HG02571 (cell line): ENCODE measurements at regions not wholly inside any gene's neighbourhood (a gene's known extent, or its start where the extent isn't known, plus 50 kb on each side); places are given as distances from the start of the nearest gene placed in this dataset.
"Not testable (repeated sequence)": the region's sequence is repeated elsewhere in the genome, so short reads cannot be mapped to it uniquely, and the experiment has no call there.

Experiments
- ATAC-seq: cut with Tn5 transposase; IDR thresholded peaks from one replicate; pipeline ENCODE4 v1.9.1; 2021; ENCODE audit warnings: mild to moderate bottlenecking, moderate library complexity; ENCODE audit not compliant: unreplicated experiment

- no peak for ATAC-seq
Measured at GRCh38 chr5:143635146-143635752, 176.7 kb upstream of the HMHB1 start.

GRCh38 chr5:143634689-143635088 is 177.3 kb upstream of the HMHB1 start:
- no peak for ATAC-seq

- no peak for ATAC-seq
Measured at GRCh38 chr5:143629871-143630659, 181.9 kb upstream of the HMHB1 start.

GRCh38 chr5:143625048-143625447 is 186.9 kb upstream of the HMHB1 start:
- not testable (repeated sequence) for ATAC-seq

- no peak for ATAC-seq
Measured at GRCh38 chr5:143624465-143624864, 187.5 kb upstream of the HMHB1 start.

- ATAC-seq, result no peak
Measured at GRCh38 chr5:143619040-143619439, 192.9 kb upstream of the HMHB1 start.

- ATAC-seq, result no peak
Measured at GRCh38 chr5:143618141-143618540, 193.8 kb upstream of the HMHB1 start.

GRCh38 chr5:143614831-143615230 is 197.1 kb upstream of the HMHB1 start:
- no peak for ATAC-seq

- ATAC-seq, result no peak
Measured at GRCh38 chr5:143613329-143613728, 198.6 kb upstream of the HMHB1 start.

GRCh38 chr5:143610946-143611345 is 201.0 kb upstream of the HMHB1 start:
- ATAC-seq, result no peak

GRCh38 chr5:143606043-143606752 is 202.7 kb upstream of the NR3C1 start:
- no peak for ATAC-seq

GRCh38 chr5:143605403-143606005 is 202.0 kb upstream of the NR3C1 start:
- ATAC-seq, result no peak

GRCh38 chr5:143601917-143602333 is 198.4 kb upstream of the NR3C1 start:
- ATAC-seq, result no peak

- ATAC-seq, result no peak
Measured at GRCh38 chr5:143601357-143601756, 197.9 kb upstream of the NR3C1 start.

- ATAC-seq, result no peak
Measured at GRCh38 chr5:143600396-143601075, 197.1 kb upstream of the NR3C1 start.

- ATAC-seq, result no peak
Measured at GRCh38 chr5:143599474-143599873, 196.0 kb upstream of the NR3C1 start.

GRCh38 chr5:143596824-143597223 is 193.3 kb upstream of the NR3C1 start:
- ATAC-seq, result no peak

GRCh38 chr5:143594902-143595818 is 191.7 kb upstream of the NR3C1 start:
- ATAC-seq, result no peak

- ATAC-seq, result peak; percentile 49
Measured at GRCh38 chr5:143593723-143594122, 190.2 kb upstream of the NR3C1 start.

- ATAC-seq, result peak; percentile 73
Measured at GRCh38 chr5:143592648-143593047, 189.2 kb upstream of the NR3C1 start.
